ENCODE measurements at regions not wholly inside any gene's neighbourhood (a gene's known extent, or its start where the extent isn't known, plus 50 kb on each side); places are given as distances from the start of the nearest gene placed in this dataset.

DNA sequence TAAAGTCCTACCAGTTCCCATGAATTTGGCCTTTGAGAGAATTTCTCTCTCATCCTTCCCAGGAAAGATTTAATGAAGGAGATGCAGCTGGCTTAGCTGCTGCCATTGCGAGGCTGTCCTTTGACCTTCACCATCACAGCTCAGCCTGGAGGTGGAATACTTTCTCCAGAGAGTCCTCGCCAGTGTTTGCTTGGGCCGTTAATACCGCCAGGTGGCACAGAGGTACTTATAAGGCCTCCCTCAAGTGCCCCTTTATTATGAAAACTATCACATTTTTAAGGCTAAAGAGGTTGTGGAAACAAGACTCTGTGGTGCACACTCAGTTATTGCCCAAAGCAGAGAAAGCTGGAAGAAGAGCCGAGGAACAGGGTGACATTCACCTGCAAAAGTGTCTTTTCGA is 330.6 kb downstream of the CCSER2 start:
- DNase-seq (ENCODE audit: extremely low read depth in 1 of 4, low spot score in 3 of 4): no peak
- intact Hi-C loops (cut with micrococcal nuclease): no loop called here
- H3K79me2 ChIP-seq (ENCODE audit: control insufficient read depth, insufficient read depth, low read length): no peaks in the 10 kb centered on the region
- WGBS (ENCODE audit: insufficient coverage, low coverage, missing lambda C conversion rate): 0% methylated on average over 6 of the region's 6 CpGs
- in situ Hi-C loops (cut with MboI): no loop called here
- ATAC-seq: no peak
- H3K9me3 ChIP-seq (replicated peaks; ENCODE audit: control insufficient read depth, insufficient read depth, low read depth, low read length): no peaks in the 10 kb centered on the region
- no peak overlapping the region for H3K9ac ChIP-seq (ENCODE audit: insufficient read depth in 1 of 2, low read depth in 2 of 2, low read length in 2 of 2)
- TF ChIP-seq, protein P1, sequence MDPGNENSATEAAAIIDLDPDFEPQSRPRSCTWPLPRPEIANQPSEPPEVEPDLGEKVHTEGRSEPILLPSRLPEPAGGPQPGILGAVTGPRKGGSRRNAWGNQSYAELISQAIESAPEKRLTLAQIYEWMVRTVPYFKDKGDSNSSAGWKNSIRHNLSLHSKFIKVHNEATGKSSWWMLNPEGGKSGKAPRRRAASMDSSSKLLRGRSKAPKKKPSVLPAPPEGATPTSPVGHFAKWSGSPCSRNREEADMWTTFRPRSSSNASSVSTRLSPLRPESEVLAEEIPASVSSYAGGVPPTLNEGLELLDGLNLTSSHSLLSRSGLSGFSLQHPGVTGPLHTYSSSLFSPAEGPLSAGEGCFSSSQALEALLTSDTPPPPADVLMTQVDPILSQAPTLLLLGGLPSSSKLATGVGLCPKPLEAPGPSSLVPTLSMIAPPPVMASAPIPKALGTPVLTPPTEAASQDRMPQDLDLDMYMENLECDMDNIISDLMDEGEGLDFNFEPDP (CRISPR knock-in tag; IDR thresholded peaks at IDR 0.05): no peak
- TF ChIP-seq ZNF668 (CRISPR knock-in tag; IDR thresholded peaks at IDR 0.05) (no peak), NCOR1 (IDR thresholded peaks at IDR 0.05) (no peak), ELF2 (CRISPR knock-in tag; IDR thresholded peaks at IDR 0.05) (no peak), MTA3 (IDR thresholded peaks at IDR 0.05; ENCODE audit: borderline replicate concordance) (no peak), ZNF586 (CRISPR knock-in tag; conservative IDR thresholded peaks at IDR 0.05) (no peak), MTA2 (IDR thresholded peaks at IDR 0.05; ENCODE audit: low read depth) (no peak), ZNF445 (CRISPR knock-in tag; IDR thresholded peaks at IDR 0.05; ENCODE audit: low read depth) (no peak), SIRT6 (IDR thresholded peaks at IDR 0.05; ENCODE audit: low read depth, low read length) (no peak), ZC3H4 (CRISPR knock-in tag; IDR thresholded peaks at IDR 0.05; ENCODE audit: borderline replicate concordance) (no peak), IRF2 (CRISPR knock-in tag; IDR thresholded peaks at IDR 0.05) (no peak), ZNF57 (CRISPR knock-in tag; IDR thresholded peaks at IDR 0.05) (no peak), ZNF184 (CRISPR knock-in tag; IDR thresholded peaks at IDR 0.05) (no peak)
- H3K9me1 ChIP-seq (ENCODE audit: control insufficient read depth, insufficient read depth, low read length): no peaks in the 10 kb centered on the region
- no peak overlapping the region for H3K4me3 ChIP-seq
- POLR2A ChIA-PET: interaction anchor here (1.0 kb wide), 1 partner anchor 10 kb away, joined by 3 read pairs; no protein-coding TSS in a partner anchor
- no peak overlapping the region for H3K4me2 ChIP-seq (ENCODE audit: insufficient read depth, low read length)
- FAIRE-seq: no peak
- CTCF ChIA-PET (ENCODE audit: low intra/inter-chr PET ratio): no interaction called here
- H4K20me1 ChIP-seq (replicated peaks; ENCODE audit: control insufficient read depth, insufficient read depth, low read length): no peaks in the 10 kb centered on the region
- no peaks in the 10 kb centered on the region for H3K27me3 ChIP-seq (ENCODE audit: control insufficient read depth in 2 of 2, insufficient read depth in 2 of 2, low read length in 2 of 2)
- H2AFZ ChIP-seq (ENCODE audit: low read depth, low read length): no peak overlapping the region
- no TSS peak for BruUV-seq (replicated peaks)
- no peaks in the 10 kb centered on the region for H3K4me1 ChIP-seq (replicated peaks in 1 of 2; ENCODE audit: control insufficient read depth in 2 of 2, insufficient read depth in 2 of 2, low read length in 2 of 2)
- no peak overlapping the region for H3K27ac ChIP-seq (ENCODE audit: extremely low read depth, low read depth, low read length)
- no peaks in the 10 kb centered on the region for H3K36me3 ChIP-seq (ENCODE audit: control insufficient read depth, insufficient read depth, low read length)

Measured in K562 (cell line).